ENCODE measurements at regions not wholly inside any gene's neighbourhood (a gene's known extent, or its start where the extent isn't known, plus 50 kb on each side); places are given as distances from the start of the nearest gene placed in this dataset.

GRCh38 chr6:63441266-63441956, 121.6 kb upstream of the LGSN start:
- no peak for TF ChIP-seq POLR2A (IDR thresholded peaks at IDR 0.05)
- TF ChIP-seq CTCF (IDR thresholded peaks at IDR 0.05) = no peak
- no peak for TF ChIP-seq POLR2AphosphoS5 (IDR thresholded peaks at IDR 0.05)
- TF ChIP-seq EP300 (IDR thresholded peaks at IDR 0.05) = no peak
